C1 segment of cervical spinal cord (tissue), 14 donors: ENCODE measurements at regions not wholly inside any gene's neighbourhood (a gene's known extent, or its start where the extent isn't known, plus 50 kb on each side); places are given as distances from the start of the nearest gene placed in this dataset.

Experiments
- DNase-seq, 14 donors: peaks; one replicate each; lab custom pipeline; 2025; lab: John Stamatoyannopoulos, UW

DNA sequence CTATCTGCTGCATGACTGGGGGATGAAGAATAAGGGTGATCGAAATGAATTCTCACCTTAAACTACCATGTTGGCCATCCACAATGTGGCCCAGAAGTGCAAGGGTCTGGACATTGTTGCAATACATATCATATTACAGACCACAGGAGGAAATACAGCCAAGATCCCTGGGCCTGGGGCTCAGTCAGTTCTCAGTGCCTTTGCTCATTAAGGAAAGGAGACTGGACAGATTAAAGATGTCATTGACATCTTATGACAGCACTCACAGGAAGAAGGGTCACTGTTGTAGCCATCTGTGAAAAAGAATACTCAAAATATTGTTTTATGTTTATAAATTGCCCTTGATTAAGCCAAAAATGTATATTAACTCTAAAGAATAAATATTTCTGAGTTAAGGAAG is 1345.2 kb downstream of the FSTL5 start:
- DNase-seq: no peak

DNA sequence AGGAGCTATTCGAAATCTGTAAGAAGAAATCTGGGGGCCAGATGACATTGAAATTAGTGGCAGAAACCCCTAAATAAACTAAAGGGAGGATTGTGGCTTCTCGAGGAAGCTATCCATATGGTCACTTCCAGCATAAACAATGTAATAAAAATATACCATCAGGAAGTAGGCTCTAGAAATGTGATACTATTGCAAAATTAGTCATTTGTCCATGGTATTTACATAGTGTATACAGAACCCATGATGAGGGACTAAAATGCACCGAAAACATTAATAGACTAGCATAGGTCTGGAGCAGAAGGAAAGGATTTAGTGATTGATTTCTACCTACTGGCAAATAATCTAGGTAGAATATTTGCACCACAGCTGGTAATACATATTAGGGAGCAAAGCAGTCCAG is 1344.0 kb downstream of the FSTL5 start:
- no peak for DNase-seq

DNA sequence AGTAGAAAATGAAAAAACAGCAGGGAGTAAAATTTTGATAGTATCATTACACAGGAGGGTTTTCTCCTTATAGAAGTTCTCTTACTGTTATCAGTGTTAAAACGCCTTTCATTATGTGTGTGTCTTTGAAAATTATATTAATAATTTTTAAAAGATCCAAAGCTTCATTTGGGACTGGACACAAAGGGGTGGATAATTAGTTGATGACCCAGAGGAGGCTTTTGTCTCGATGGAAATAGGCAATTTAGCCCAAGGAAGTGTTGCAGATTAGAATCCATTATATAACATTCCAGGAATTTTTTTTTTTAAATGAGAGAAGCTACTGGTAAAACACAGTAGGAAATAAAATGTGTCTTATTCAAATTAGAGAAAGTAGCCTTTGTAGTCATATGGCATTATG is 1339.3 kb downstream of the FSTL5 start:
- DNase-seq: no peak

DNA sequence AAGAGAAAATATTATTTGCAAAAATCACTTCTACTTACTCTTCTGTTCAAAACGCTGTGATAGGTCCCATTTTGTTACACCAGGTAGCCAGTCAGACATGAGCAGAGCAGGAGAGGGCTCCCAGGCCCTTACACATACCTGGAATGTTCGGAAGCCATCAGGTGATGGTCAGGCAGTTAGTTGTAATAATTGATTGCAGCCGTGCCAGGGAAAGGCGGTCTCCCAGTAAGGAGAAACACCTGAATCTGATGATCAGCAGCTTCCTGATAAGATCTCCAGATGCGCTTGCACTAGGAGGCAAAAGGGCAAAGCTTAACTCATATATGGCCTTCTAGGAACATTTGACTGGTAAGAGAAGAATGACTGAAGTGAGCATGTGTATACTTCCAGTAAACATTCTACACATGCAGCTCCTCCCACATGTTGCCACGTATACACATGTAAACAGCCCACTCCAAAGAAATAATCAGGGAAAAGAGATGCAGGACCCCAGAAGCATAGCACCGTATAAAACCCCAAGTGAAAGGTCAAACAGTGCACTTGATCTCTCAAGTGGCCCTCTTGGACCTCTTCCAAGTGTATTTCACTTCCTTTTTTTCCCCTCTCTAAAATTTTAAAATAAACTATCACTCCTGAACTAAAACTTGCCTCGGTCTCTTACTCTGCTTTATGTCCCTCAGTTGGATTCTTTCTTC is 1338.0 kb downstream of the FSTL5 start:
- no peak for DNase-seq

DNA sequence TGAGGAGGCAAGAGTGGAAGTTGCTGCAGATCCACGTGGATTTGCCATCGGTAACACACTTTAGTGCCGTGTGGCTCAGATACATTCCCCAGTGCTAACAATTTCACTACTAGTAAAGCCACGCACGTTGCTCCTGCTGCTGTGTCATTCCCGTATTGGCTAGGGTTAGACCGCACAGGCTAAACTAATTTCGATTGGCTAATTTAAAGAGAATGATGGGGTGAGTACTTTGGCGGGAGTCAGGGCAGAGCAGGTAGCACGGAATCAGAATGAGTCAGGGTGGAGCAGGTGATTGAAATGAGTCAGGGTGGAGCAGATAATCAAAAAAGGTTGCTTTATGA is 1337.5 kb downstream of the FSTL5 start:
- DNase-seq: no peak

DNA sequence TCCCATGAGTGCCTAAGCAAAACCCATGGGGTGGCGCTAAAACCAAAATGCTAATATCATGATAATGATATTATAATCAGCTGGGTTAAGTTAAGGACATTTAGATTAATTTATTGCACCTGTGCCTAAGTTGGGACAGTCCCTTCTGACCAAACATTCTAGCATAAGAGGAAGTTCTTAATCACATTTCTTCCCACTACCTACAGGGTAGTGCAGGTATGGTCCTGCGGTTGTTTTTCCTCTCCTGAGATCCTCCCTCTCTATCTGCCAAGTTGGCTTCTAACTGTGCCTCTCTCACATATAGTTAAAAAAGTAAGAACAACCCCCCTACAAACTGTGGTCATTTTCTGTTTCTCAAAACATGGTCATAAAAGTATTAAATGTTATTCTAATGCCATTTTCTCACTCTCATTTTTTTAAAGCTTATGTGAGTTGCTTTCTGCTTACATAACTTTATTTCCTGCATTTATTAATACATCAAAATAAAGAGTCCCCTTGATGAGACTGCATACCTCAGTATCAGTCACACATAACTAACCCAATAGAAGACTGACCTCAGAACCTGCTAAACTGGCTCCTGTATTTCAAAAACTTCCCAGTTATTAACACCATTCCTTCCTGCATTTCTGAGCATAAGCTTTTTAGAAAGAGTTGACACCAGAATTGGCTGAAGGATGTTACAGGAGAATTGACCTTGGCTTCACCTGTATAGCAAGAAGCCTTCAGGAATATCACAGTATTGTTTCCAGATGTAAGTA is 1332.5 kb downstream of the FSTL5 start:
- DNase-seq: no peak

DNA sequence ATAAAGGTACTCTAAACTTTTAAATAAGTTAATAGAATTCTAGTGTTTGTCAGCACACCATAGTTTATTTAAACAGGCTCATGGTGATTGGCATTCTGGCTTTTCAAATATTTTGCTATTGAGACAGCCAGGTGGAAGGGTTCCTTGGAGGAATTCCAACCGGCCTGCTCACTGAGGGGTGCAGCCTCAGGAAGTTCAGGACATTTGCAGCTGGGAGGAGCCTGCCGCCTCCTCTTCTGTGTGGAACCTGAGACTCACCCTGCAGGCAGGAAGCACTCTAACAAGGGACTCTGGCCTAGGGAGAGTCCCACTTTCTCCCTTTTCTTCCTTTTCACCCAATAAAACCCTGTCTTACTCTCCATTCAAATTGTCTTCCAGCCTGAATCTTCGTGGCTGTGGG is 1328.0 kb downstream of the FSTL5 start:
- no peak for DNase-seq

DNA sequence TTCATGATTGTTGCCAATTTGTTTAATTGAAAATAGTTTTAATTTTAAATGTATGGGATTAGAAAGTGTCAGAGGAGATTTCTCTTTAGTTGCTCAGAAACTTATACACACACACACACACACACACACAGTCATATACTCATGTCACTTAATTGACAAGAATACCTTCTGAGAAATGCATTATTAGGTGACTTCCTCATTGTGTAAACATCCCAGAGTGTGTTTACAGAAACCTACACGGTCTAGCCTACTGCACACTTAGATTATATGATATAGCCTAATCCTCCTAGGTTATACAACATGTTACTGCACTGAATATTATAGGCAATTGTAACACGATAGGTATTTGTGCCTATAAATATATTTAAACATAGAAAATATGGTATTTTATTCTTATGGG is 1327.4 kb downstream of the FSTL5 start:
- DNase-seq: no peak

DNA sequence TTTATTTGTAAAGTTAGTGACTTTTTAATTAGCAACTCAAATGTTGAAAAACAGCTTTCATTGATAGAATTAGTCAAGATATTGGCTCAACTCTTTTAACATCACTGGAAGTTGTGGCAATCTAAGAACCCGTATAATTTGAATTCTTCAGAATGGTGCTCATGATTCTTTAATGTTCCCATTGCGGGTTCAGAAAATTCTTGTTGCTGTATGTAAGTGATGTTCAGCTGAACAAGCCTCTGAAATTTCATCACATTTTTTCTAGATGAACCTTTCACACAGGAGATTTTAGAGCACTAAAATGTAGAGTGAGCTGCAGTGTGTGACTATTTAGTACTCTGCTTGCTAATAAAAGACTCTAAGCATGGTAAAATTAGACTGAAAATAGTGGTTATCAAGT is 1317.7 kb downstream of the FSTL5 start:
- DNase-seq: no peak

DNA sequence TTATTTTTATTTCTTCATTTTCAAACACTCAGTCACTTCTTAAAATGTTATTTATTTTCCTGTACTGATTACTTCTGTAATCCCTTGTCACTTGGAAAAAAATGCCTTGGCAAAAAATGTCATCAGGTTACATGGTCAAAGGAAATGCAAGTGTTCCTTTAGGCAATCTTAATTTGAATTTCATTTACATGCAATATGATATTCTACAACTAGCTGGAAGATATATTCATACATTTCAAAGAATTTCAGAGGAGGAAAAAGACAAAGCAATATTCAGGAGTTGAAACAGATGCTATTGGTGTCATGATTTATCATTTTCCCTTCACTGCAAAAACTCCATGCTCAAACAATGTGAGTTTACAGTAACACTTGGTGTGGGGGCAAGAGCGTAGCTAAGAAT is 1316.6 kb downstream of the FSTL5 start:
- no peak for DNase-seq

DNA sequence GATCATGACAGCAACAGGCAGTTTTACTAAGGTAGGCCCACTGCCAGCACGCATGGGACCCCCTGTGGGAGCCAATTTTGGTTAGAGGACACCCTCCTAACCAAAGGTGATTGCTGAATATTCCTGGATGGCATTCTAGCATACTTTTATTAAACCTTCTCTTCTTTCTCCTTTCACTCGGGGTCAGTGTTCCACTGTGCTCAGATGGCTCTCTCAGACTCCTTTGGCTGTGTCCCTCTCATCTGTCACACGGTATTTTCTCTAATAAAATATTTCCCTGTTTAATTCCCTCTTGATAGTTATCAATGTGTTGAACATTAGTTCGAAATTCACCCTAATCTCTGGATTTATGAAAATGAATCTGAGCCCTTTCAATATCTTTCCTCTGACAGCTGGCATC is 1315.3 kb downstream of the FSTL5 start:
- no peak for DNase-seq

DNA sequence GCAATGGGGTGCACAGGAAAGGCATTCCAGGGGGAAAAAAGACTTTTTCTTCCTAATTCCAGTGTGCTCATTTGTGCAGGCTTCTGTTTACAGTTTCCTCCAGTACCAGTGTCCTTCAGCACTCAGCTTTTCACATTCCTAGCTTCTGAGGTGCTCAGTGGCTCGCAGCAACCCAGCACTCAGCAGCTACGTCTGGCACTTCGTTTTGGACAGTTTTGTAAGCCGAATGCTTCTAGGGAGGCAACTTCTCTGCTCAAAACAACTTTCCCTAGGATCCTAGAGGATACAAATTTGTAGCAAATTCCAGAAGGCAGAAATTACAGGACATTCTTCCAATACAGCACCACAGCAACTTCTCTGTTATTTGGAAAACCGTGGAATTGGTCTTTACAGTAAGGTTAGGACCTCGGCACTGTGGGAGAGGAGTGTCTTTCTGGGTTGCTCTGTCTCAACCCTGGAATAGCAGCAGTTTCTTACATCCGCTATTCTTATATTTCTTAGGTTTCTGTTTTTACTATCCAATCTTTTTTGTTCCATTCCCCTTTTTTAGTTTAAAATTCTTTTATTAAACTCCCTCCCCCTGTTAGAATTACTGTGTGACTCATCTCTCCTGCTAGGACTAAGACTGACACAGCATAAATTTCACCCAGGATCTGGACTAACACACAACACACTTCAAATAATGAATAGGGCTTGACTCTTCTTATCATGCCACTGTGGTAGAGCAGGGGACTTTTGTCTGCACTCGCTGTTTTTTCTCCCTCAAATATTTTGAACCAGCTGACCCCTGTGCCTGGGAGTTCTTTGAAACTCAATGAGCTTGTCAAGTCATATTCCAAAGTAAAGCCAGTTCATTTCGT is 1314.7 kb downstream of the FSTL5 start:
- peak in 1 of 14 donors; percentile 0 for DNase-seq

DNA sequence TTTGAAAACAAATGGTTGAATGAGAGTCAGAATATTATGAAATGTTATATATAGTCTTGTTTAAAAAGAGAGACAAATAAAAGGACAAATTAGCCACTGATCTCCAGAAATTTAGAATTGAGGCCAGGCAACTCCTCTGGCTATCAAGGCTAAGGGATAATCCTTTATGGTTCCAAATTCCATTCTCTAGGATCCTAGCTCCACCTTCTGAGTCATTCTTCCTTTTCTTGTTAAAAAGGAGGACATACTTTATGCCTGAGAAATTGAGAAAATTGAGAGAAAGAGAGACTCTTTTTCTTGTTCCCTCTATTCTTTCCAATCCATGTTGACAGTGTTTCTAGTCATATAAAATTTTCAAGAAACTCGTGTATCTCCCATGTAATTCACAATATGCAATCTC is 1299.5 kb downstream of the FSTL5 start:
- no peak for DNase-seq

DNA sequence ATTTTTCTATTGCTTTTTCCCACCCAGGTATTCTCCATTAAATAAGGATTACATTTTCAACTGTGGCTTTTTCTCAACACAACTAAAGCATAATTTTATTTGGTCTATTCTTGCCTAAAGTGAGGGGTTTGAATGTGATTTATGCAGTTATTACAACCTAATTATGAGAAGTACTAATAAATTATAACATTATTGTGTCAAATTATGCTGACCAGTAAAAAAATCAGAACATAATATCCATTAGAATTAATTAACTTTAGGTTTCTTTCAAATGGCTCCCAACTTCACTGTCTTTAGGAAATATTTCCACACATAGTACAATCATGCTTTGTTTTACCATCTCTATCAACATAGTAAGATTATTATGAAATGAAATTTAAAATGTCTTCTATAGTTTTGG is 1293.9 kb downstream of the FSTL5 start:
- DNase-seq: no peak

DNA sequence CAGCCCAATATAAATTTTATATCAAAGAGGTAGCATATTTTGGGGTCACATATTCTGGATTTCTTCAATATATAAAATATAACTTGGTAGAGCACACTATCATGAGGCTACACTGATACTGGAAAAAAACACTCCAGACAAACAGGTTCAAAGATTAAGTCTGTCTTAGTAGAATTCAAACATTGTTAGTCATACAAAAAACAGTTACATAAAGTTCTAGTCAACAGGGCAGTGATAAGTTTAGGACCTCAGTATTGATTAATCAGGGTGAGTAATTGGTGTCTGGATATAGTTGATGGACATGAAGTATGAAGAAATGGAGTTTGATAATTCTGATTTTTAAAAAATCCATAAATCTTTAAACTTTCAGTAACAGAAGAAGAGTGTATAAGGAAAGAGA is 1291.3 kb downstream of the FSTL5 start:
- DNase-seq: no peak

DNA sequence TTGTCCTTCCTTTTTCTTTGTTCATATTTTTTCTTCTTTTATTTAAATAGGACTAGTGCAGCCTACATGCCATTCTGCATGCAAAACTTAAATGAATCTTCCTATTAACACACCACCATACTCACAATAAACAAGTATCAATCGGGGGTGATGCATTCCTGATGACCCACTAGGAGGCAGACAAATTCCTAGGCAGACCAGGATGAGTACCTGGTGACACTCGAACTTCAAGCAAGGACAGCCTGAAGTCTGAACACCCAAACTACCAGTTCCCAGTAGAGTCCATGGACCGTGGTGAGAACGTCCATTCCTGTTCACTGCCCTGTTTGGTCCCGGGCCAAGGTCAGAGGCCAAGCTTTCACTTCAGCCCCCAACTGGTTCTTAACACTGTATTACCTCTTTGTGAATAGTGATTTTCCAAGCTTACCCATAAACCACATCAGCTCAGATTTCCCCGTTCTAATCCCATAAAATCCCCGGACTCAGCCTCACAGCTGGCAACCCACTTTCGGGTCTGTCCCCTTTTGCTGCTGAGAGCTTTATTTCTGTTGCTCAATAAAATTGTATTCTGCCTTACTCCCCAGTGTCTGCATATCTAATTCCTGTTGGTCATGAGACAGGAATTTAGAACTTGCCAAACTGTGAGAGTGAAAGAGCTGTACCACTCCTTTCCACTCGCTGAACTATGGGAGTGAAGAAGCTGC is 1286.6 kb downstream of the FSTL5 start:
- DNase-seq: no peak

DNA sequence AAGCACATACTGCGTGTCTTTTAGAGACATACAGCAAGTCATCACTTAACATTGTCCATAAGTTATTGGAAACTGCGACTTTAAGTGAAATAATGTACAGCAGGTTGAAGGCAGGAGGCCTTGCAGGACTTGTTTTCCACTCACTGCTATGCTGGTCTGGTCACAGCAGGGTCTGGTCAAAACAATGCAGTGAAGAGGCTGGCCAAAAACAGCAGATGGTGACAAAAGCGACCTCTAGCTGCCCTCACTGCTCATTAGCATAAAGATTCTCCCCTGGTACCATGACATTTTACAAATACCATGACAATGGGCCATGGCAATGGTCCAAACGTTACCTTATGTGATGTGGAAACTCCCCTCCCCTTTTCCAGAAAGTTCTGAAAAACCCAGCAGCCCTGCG is 1283.6 kb downstream of the FSTL5 start:
- no peak for DNase-seq

DNA sequence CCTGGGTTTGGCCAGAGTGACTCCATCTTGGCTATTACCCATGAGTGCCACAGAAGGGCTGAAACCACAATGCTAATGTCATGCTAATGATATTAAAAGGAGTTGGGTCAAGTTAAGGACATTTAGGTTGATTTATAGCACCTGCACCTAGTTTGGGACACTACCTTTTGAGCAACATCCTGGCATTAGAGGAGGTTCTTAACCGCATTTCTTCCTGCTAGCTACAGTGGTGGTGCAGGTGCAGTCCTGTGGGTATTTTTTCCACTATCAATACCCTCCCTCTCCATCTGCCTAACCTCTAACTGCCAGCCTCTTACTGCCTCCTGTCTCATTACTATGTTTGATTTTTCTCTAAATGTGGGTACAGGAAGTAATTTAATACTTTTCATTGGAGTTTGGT is 1276.1 kb downstream of the FSTL5 start:
- no peak for DNase-seq

DNA sequence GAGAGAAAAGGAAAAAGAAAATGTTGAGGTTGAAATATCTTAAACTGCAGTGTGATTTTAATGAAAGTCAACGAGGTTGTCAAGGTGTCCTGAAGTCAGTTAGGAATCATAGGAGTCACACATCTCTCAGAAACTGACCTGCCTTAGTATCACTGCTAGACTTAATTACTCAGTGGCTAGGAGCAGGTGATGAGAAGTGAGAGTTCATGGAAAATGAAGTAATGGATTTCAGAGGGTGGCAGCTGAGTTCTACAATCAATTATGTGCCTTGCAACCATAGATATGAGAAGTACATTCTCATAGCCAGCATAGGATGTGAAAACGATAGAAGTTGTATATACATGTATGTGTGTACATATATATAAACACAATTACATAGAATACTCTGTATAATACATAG is 1269.7 kb downstream of the FSTL5 start:
- DNase-seq: no peak

DNA sequence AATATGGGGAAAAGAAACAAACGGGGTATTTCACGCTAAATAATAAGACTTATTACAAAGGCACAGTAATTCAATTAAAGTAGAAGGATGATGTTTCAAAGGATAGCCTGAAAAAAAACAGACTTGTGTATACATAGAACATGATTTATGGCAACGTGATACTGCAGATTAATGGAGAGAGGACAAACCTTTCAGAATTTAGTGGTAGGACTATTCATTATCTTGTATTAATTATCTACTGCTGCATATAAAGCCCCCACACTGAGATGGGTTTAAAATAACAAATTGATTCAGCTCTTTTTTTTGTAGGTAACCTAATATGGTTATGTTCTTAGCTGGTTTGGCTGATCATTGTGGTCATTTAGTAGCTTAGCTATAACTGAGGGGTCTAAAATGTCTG is 1269.0 kb downstream of the FSTL5 start:
- no peak for DNase-seq

DNA sequence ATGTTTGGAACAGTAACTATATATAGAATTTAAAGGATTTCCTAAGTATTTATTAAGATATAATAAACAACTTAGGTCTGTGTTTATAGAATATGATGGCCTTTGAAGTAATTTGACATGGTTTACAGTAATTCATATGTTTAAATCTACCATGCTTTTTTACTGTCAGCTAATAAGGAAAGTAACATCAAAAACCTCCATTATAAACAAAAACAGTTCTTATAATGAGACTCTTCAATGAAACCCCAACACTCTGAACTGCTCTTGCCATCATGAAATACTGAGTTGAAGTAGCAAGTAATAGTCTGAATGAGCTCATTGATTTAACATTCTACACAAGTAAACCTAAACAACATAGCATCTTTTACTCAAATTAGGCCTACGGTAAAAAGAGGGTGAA is 1236.5 kb downstream of the FSTL5 start:
- DNase-seq: no peak

DNA sequence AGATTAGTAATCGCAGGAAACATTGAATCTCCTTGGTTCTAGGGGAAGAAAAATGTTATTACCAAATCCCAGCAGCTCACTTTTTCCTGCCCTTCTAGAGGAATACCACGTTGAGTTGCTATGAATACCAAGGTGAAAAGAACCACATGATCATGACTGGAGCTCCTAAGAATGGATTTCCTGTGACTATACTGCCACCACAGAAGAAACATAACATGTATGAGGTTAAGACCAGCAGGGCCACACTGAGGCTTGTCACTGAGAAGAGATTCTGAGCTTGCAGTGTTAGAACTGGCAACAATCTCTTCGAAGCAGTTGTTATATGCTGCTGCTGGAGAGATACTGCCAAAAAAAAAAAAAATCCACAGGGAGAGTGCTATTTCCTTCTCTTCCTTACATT is 1235.3 kb downstream of the FSTL5 start:
- no peak for DNase-seq
